ENCODE measurements at regions not wholly inside any gene's neighbourhood (a gene's known extent, or its start where the extent isn't known, plus 50 kb on each side); places are given as distances from the start of the nearest gene placed in this dataset.

GRCh38 chr21:35212393-35213127, 163.5 kb upstream of the RUNX1 start:
- intact Hi-C loops (cut with DNase I) = no loop called here
- no peaks in the 10 kb centered on the region for H3K36me3 ChIP-seq
- no peak overlapping the region for H3K27ac ChIP-seq
- H3K27me3 ChIP-seq = no peaks in the 10 kb centered on the region
- H3K4me3 ChIP-seq (replicated peaks in 1 of 3) = no peak overlapping the region
- WGBS, 2 donors = 58 to 85% methylated on average over 3 of the region's 3 CpGs
- no peak for TF ChIP-seq CTCF (IDR thresholded peaks at IDR 0.05)
- TF ChIP-seq POLR2A (IDR thresholded peaks at IDR 0.05) = no peak
- DNase-seq = no peak
- peaks cover 5 to 11% of the 10 kb centered on the region in 2 donors for H3K4me1 ChIP-seq
- H3K9me3 ChIP-seq = no peaks in the 10 kb centered on the region

GRCh38 chr21:35211782-35212181, 162.7 kb upstream of the RUNX1 start:
- no peak for DNase-seq
- H3K4me3 ChIP-seq (replicated peaks in 1 of 3) = no peak overlapping the region
- TF ChIP-seq CTCF (IDR thresholded peaks at IDR 0.05) (no peak), POLR2A (IDR thresholded peaks at IDR 0.05) (no peak)
- H3K27me3 ChIP-seq = no peaks in the 10 kb centered on the region
- H3K36me3 ChIP-seq = no peaks in the 10 kb centered on the region
- intact Hi-C loops (cut with DNase I) = no loop called here
- no peak overlapping the region for H3K27ac ChIP-seq
- 81 to 82% methylated on average over 6 of the region's 6 CpGs for whole genome bisulfite sequencing, 2 donors
- no peaks in the 10 kb centered on the region for H3K9me3 ChIP-seq
- H3K4me1 ChIP-seq = peaks cover 0 to 3% of the 10 kb centered on the region in 2 donors

GRCh38 chr21:35210093-35210492, 161.0 kb upstream of the RUNX1 start:
- no peak for TF ChIP-seq POLR2A (IDR thresholded peaks at IDR 0.05)
- no peak for TF ChIP-seq CTCF (IDR thresholded peaks at IDR 0.05)
- Histone ChIP-seq H3K27ac (no peak overlapping the region), H3K36me3 (no peaks in the 10 kb centered on the region), H3K4me1 (peaks cover 0 to 11% of the 10 kb centered on the region in 2 donors), H3K9me3 (no peaks in the 10 kb centered on the region), H3K4me3 (replicated peaks in 1 of 3) (no peak overlapping the region), H3K27me3 (no peaks in the 10 kb centered on the region)
- 96% methylated on average over 4 of the region's 4 CpGs for WGBS, 2 donors
- no peak for DNase-seq
- intact Hi-C loops (cut with DNase I) = no loop called here

- Histone ChIP-seq H3K4me1 (peaks cover 0 to 11% of the 10 kb centered on the region in 2 donors), H3K36me3 (no peaks in the 10 kb centered on the region), H3K4me3 (replicated peaks in 1 of 3) (no peak overlapping the region), H3K27me3 (no peaks in the 10 kb centered on the region), H3K27ac (peak overlapping the region in 1 of 3 donors; percentile 26), H3K9me3 (no peaks in the 10 kb centered on the region)
- TF ChIP-seq POLR2A (IDR thresholded peaks at IDR 0.05) = no peak
- intact Hi-C loops (cut with DNase I) = no loop called here
- DNase-seq = no peak
- WGBS, 2 donors = 71 to 81% methylated on average over 7 of the region's 7 CpGs
Observed at GRCh38 chr21:35208810-35209517, 159.9 kb upstream of the RUNX1 start.

- 71 to 72% methylated on average over 10 of the region's 10 CpGs for WGBS, 2 donors
- TF ChIP-seq POLR2A (IDR thresholded peaks at IDR 0.05) (no peak), CTCF (IDR thresholded peaks at IDR 0.05) (no peak)
- Histone ChIP-seq H3K27ac (peak overlapping the region in 1 of 3 donors; percentile 53), H3K9me3 (no peaks in the 10 kb centered on the region), H3K27me3 (no peaks in the 10 kb centered on the region), H3K4me3 (replicated peaks in 1 of 3) (no peak overlapping the region), H3K36me3 (no peaks in the 10 kb centered on the region), H3K4me1 (peaks cover 0 to 11% of the 10 kb centered on the region in 2 donors)
- intact Hi-C loops (cut with DNase I) = no loop called here
- DNase-seq = no peak
Observed at GRCh38 chr21:35208104-35208503, 159.0 kb upstream of the RUNX1 start.

Measured in thyroid gland (tissue), 4 donors.